NCI-H510A (cell line): ENCODE measurements at regions not wholly inside any gene's neighbourhood (a gene's known extent, or its start where the extent isn't known, plus 50 kb on each side); places are given as distances from the start of the nearest gene placed in this dataset.
"Not testable (repeated sequence)": the region's sequence is repeated elsewhere in the genome, so short reads cannot be mapped to it uniquely, and the experiment has no call there.

Source experiments
- DNase-seq: peaks from one replicate; lab custom pipeline; 2025; lab: John Stamatoyannopoulos, UW

DNA sequence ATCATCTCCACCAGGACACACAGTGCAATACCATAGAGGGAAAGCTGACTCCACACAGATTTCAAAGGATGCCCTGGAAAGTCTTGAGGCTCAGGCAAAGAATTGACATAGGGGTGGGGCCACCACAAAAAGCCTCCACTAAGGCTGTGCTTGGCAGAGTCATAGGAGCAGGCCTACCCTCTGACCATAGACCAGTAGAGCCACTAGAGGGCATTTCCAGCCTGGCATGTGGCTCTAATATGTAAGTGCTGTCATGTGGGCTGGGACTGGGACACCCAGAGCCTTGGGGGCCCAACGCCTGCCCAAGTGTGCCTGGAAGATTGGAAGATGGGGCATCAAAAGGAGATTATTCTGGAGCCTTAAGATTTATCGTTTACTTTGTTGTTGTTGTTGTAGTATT lies 726.0 kb downstream of the DNAH5 start:
- DNase-seq, result no peak

DNA sequence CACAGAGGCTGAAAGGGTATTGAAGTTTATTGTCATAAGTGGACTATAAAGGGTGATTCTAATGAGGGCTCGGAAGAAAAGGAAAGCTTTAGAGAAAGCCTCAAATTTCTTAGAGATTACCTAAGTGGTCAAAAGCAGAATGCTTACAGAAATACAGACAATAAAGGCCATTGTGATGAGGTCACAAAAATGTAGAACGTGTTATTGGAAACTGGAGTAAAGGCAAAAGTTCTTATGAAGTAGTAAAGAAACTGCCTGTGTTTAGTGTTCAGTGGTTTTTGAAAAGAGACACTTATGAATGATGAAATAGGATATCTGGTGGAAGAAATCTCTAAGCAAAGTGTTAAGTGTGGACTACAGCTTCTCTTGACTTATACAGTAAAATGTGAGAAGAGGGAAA lies 726.9 kb downstream of the DNAH5 start:
- no peak for DNase-seq

DNA sequence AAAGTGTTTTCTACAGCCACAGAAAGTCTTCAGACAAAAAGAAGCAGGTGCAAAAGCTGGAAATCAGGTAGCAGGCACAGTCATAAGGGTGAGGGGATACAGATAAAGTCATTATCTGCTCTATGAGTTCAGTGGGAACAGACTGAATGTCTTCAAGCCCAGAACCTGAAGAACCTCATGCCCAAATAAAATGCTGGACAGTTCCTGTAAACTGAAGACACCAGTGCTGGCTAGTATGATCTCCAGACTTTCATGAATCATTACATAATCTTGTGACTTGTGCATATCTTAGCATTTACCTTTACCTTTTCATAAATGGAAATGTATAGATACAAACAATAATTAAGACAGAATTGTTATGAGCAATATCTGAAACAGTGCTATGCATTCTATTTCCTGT lies 728.7 kb downstream of the DNAH5 start:
- no peak for DNase-seq

DNA sequence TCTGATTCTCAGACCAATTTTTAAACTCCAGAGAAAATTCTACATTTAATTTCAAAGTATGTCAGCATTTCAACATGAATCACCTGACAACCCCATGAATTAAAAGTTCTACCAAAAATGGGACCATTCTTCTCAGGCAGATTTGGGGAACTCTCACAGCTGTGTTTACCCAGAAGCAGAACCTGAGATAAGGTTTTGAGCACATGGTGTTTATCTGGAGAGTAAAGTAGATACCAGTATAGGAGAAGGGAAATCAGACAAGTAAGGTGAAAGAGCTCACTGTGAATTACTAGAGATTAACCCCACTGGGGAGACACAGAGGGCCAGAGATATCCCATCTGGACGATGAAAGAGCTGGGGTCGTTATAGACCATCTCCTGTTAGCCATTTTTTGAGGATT lies 729.1 kb downstream of the DNAH5 start:
- DNase-seq, result no peak

DNA sequence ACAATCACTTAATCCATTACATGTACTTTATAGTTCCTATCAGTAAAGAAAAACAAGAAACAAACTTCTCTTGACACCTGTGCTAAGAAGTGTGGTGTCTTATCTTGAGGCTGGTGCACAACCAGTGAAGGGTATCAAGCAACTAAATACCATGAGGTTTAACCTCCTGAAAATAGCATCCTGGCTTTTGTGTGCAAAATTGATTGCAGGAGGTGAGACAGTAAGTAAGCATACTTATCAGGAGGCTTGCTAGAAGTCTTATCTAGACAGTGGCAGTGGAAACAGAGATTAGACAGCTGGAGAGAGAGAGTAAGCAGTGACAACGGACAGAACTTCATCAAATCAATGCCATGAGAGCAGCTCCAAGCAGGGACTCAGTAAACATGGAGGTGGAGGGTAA lies 730.3 kb downstream of the DNAH5 start:
- DNase-seq, result no peak

DNA sequence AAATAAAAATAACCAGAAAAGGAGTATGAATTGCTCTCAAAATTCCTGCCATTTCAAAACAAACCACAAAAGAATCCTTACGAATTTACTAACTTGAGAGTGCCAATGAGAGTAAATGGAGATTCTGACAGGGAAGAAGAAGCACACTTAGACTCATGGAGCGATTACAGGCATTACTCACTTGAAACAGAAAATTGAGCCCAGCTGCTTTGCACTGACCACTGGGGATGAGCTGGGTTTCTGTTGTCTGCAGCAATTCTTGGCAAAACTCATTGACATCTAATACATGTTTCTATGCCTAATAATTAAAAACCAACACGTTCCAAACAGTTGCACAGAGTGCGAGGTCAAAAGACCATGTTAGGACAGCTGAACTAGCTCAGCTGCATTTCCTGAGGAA lies 731.6 kb downstream of the DNAH5 start:
- no peak for DNase-seq

DNA sequence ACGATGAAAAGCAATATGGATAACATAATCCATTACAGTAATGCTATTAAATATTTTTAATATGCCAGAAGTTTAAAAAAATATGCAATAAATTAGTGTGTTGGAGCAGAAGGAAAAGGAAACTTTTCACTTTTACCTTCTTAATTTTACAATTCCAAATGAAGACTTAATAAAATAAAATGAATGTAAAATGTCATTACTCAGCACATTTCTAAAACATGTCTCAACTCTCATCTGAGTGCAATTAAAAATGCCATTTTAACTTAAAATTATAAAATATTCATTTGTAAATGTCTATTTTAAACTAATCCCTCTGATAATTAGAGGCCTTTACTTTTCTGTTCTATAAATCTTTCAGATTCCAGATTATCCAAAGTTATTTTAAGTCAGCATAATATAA lies 733.4 kb downstream of the DNAH5 start:
- no peak for DNase-seq

DNA sequence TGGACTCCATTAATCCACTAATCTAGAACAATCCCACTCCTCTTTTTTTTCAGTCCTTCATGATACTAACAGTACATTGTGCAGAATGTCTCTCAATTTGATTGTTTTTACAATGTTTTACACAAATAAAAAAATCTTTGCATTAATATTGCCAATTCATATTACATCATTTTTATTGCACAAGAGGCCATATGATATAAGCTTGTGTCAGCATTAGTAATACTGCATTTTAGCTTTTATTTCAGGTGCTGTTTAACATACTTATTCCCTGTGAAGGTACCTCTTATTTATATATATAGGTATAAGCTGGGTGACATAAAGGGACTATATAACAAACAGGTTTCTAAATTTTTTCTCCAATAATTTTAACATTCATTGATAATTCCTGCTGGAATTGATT lies 737.4 kb downstream of the DNAH5 start:
- no peak for DNase-seq

DNA sequence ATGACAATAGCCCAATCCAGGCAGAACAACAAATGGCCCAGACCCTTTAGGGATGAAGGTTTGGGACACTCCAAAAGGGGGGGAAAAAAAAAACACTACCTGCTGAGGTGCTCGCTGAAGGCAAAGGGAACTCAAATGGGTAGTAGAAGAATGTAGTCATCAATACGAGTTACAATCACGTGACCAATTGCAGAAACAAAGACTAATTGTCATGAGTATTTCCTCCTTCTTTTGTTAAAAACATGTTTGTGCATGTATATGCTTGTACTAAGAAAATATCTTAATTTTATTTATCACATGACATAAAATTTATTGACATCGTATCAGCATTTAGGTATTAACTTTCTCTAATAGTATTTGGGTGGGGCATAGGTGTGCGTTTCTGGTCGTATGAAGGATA lies 743.5 kb downstream of the DNAH5 start:
- no peak for DNase-seq

DNA sequence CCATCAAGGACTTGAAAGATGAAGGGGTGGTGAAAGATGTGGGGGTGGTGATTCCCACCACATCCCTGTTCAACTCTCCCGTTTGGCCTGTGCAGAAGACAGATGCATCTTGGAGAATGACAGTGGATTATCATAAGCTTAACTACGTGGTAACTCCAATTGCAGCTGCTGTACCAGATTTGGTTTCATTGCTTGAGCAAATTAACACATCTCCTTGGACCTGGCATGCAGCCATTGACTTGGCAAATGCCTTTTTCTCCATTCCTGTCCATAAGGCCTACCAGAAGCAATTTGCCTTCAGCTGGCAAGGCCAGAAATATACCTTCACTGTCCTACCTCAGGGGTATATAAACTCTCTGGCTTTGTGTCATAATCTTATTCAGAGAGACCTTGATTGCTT lies 746.3 kb downstream of the DNAH5 start:
- DNase-seq, result not testable (repeated sequence)

DNA sequence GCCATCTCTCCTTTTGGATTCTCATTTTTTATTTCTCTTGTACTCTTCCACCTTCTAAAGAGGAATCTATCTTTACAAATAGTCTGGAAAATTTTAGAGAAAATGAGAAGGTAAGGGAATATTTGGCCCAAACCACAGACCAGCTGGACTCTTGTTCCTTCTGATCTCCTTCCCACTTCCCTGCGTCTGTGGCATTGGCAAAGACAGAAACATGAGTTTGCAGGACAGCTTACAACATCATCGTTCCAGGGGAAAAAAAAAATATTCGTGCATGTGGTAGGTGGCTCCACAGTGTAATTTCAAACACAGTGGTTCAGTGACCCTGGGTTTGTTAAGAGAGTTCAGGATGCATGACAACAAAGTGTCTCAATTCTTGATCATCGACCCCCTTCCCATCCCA lies 755.0 kb downstream of the DNAH5 start:
- no peak for DNase-seq

DNA sequence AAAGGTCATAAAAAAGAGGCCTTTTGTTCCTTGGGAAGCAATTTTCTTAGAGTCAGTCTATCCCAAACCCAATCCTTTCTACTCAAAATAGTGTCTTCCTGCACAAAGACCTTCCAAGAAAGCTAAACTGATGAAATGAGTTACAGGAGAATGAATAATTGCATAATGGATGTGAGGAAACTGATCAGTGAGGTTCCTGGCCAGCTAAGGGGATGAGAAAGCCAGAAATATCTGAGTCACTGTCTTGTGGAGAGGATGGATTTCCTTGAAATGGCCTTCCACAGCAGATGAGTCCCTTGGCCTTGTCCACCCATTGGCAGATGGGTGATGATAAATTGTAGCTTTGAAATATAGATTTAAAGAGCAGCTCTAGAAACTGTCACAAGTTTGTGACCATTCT lies 756.1 kb downstream of the DNAH5 start:
- DNase-seq, result no peak

DNA sequence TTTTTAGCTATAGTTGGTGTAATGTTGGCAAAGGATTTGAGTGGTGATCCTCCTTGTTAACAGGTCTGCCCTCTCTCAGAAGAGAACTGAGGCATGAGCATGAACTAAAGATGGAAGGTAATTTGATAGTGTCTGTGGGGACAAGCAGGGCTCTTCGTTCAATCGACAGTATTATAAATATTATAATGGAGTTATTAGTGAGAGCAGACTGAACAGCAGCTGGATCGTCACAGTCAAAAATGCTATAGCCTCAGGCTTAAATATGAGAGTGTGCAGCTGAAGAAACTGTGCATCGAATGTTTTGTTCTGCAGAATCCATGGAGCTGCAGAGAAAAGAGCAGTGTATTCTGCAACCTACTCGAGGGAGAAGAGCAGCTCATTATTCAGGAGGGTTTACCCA lies 757.3 kb downstream of the DNAH5 start:
- no peak for DNase-seq

DNA sequence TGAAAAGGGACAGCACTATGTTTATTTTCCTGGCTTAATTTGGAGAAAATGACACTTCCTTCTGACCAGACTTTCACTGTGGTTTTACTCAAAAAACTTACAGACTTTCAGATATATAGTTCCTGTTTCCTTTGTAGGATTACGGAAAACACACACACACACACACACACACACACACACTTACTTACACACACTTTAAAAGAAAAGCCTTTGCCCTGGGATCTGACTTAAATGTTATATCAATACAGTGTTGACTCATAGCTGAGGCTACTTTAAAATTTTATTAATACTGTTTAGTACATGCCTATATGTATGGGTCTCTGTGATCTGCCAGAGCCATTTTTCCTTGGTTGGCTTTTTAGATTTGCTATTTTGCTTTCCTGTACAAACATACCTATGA lies 758.3 kb downstream of the DNAH5 start:
- no peak for DNase-seq

DNA sequence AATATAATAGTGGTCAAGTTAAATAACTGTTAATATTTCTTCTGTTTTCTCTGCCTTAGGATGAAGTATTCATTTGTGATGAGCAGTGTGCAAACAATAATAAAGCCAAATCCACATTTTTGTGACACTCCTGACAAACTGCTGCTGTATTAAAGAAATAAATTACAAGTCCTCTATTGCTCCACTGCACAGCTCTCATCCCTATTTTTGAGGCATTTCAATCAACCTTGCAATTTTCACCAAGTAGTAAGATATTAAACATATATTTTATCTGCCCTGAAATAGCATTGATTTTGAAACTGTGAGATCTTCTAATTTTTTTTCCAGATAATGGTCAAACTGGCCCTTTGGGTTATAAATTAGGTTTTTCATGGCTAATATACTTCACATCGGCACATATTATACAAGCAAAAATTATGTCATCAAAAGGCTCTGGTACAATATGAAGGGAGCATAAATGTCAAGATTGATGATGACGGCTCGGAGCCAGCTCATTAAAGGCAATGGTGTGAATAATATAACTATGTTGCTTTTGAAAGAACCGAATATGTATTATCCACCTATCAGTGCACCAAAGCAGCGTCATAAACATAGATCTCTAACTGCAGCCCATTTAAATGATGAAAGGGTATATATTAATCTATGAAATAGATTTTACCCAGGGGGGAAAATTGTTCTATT lies 764.9 kb downstream of the DNAH5 start:
- no peak for DNase-seq

DNA sequence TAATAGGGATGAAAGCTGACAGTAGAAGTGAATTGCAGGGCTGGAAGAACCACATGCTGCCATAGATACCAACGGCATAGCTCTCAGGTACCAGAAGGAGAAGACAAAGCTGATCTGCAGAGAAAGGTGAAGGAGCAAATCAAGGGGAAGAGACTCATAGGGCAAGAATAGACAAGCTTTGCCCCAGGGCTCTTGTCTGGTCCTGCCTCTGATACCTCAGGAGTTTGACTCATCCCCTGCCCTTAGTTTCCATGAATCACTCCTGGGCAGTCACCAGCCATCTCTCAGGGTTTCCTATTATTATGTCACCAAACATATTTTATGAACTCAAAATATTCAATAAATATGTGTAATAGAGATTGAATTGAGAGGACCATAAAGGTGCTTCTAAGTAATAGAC lies 800.9 kb downstream of the DNAH5 start:
- DNase-seq, result no peak

DNA sequence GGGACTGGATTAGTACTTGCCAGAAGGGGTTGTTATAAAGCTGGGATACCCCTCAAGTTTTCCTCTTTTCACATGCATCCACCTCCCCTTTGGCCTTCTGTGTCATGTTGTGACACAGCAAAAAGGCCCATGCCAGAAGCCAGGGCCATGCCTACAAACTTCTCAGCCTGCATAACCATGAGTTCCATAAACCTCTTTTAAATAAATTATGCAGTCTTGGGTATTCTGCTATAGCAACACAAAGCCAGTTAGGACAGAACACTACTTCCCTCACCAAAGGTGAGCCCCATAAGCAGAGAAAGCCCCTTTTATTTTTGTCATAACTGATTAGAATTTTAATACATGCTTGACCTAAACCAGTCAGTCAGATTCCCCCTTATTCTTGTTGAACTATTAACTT lies 801.3 kb downstream of the DNAH5 start:
- DNase-seq, result no peak

DNA sequence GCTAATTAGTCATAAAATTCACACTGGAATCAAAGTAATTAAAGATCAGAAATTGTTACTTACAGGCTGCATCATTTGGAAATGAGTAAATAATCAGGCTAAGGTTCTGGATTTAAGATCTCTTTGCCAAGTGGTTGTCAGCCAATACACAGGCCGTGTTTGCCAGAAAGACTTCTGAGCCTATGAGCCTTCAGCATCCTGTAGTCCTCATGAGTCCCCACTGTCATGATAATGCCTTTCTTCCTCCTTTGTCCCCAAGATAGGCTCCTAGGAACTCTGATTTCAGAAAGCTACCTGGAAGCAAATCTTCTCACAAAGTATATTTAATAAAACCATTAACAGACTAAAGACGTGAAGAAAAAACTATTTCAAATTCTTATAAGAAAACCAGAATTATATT lies 810.5 kb downstream of the DNAH5 start:
- DNase-seq, result no peak

DNA sequence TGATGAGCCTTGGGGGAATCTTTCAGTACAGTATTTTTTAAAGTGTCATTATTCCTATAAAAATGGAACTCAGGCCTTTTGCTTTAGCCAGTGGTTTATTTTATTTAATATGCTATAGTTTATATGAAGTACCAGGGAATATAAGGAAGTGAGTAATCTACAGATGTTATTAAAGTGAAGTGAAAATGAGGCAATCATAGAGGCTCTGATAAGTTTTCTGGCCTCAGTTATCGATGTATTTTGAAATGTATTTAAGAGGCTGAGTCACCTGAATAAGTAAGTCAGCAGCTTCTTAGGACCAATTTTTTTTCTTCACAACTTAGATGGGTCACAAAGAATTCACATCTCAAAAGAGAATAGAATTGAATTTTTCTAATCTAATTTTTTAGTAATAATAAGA lies 829.0 kb downstream of the DNAH5 start:
- no peak for DNase-seq

DNA sequence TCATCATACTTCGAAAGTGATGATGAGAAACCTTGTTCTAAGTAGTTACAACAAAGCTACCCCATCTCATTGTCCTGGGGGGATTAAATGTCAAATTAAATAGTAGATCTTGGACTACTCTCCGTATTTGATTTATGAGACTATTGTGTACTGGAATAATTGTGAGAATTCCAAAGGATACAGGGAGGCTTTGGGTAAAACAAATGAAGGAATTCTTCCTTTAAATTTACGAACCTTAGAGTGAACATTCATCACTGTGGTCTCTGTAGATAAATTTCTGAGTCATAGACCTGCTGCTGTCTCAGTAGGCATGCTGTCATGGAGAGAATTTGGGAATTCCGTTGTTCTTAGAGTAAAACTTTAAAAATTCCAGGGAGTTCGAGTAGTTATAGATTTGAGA lies 836.2 kb downstream of the DNAH5 start:
- DNase-seq, result no peak

DNA sequence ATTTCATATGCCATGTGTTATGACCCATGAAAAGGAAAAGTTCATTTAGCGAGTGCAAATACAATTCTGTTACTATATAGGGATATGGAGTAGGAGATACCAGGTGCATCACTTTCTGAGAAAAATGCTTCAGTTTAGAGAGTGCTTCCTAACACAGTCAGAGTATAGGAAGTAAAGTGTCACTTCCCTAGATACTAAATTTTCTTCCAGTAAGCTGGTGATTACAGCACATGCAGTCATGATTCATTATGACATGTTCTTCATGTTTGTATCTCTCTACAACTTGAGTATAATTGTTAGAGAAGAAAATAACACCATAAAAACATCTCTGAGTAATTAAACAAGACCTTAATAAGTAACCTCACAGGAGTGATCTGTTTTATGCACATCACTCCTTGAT lies 837.0 kb downstream of the DNAH5 start:
- DNase-seq, result no peak

DNA sequence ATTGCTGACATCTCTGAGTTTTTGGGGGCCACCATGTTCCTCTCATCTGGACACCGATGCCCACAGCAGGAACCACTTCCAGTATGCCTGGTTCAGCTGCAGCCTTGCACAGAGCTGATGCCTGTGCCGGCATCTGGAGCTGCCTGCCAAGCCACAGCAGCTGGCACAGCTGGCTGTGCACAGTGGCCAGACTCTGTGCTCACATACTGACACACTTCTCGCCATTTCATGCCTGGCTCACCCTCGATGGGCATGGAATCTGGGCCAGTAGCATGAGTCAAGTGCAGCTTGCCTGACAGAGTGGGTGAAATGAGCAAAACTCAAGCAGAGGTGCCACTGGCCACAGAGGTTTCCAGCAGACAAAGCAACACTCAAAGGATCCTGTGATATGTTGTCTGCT lies 863.4 kb downstream of the DNAH5 start:
- DNase-seq, result no peak

DNA sequence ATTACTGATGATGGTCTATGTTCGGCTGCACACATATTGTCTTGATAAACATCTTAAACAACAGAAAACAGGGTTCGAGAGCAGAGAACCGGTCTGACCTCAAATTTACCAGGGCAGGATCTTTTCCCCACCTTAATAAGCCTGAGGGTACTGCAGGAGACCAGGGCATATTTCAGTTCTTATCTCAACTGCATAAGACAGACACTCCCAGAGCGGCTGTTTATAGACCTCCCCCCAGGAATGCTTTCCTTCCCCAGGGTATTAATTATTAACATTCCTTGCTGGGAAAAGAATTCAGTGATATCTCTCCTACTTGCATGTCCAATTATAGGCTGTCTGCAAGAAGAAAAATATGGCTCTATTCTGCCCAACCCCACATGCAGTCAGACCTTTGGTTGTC lies 871.6 kb downstream of the DNAH5 start:
- not testable (repeated sequence) for DNase-seq

DNA sequence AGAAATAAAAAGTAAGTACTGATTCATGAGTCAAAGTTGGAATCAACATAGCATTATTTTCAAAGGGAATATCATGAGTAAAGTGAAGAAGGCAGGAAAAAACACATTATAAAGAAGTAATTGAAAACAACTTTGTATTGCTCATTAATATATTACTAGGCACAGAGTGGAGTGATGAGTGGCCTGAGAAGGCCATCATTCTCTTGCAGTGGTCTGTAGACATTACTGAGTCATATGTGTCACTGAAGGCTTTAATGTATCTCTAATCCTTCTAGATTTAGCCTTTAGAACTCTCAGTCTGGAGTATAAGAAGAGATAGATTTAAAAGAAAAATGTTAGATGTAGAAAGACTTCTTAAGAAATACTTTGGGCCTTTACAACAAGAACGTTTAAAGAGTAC lies 881.4 kb downstream of the DNAH5 start:
- no peak for DNase-seq
